GM19395 (cell line): ENCODE measurements at regions not wholly inside any gene's neighbourhood (a gene's known extent, or its start where the extent isn't known, plus 50 kb on each side); places are given as distances from the start of the nearest gene placed in this dataset.

Experiments
- ATAC-seq: cut with Tn5 transposase; IDR thresholded peaks from one replicate; pipeline ENCODE4 v1.9.1; 2021; ENCODE audit warnings: mild to moderate bottlenecking, moderate library complexity; ENCODE audit not compliant: unreplicated experiment

DNA sequence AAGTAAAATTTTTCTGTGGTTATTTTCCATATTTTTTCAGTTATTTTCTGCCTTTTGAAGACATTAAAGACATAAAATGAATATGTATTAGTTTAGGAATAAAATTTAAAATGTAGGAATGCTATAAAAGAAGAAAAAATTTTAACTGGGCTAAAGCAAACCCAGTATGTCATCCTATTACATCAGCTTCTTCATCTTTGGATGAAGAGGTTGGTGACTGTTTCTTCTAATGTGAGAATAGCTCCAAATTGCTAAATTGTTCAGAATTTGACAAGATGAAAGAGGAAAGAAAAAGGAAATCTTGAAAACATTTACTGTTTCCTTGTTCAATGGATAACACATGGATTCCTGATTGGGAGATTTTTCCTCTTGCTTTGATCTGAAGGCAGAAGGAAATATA, 52.7 kb upstream of the PZP start:
- ATAC-seq = no peak

DNA sequence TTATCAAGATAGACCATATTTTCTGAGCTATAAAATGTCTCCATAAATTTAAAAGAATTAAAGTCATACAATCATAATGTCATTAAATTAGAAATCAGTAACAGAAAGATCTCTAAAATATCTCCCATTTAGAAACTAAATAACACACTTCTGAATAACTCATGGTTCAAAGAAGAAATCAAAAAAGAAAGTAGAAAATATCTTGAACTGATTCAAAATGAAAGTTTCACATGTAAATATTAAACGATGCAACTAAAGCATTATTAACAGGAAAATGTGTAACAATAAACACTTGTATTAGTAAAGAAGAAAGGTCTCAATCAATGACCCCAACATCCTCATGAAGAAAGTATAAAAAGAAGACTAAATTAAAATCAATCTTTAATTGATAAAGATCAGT, 50.5 kb upstream of the PZP start:
- no peak for ATAC-seq
